ENCODE measurements at regions not wholly inside any gene's neighbourhood (a gene's known extent, or its start where the extent isn't known, plus 50 kb on each side); places are given as distances from the start of the nearest gene placed in this dataset.

DNA sequence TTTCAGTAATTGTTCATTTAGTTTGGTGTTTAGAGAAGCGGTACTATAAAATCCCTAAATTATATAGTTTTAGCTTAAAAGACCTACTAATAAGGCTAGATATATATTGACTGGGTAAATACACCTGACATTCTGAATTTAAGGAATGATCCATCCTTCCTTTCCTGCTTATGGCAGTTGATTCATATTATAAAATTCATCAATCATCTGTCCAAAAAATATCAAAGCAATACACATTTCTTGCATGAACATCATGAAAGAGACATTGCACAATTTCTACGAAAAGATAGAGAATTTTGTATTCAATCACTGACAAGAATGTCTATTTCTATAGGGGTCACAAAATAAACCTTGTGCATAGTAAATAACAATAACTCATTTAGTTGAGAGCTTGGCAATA, 514.9 kb downstream of the SLITRK6 start:
- TF ChIP-seq, protein P1, sequence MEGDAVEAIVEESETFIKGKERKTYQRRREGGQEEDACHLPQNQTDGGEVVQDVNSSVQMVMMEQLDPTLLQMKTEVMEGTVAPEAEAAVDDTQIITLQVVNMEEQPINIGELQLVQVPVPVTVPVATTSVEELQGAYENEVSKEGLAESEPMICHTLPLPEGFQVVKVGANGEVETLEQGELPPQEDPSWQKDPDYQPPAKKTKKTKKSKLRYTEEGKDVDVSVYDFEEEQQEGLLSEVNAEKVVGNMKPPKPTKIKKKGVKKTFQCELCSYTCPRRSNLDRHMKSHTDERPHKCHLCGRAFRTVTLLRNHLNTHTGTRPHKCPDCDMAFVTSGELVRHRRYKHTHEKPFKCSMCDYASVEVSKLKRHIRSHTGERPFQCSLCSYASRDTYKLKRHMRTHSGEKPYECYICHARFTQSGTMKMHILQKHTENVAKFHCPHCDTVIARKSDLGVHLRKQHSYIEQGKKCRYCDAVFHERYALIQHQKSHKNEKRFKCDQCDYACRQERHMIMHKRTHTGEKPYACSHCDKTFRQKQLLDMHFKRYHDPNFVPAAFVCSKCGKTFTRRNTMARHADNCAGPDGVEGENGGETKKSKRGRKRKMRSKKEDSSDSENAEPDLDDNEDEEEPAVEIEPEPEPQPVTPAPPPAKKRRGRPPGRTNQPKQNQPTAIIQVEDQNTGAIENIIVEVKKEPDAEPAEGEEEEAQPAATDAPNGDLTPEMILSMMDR (conservative IDR thresholded peaks at IDR 0.05; ENCODE audit: low read depth, low read length): no peak
- no peak for TF ChIP-seq EZH2 (IDR thresholded peaks at IDR 0.05; ENCODE audit: borderline replicate concordance, low read depth, low read length, poor library complexity, severe bottlenecking)
